GM18520 (cell line): ENCODE measurements at regions not wholly inside any gene's neighbourhood (a gene's known extent, or its start where the extent isn't known, plus 50 kb on each side); places are given as distances from the start of the nearest gene placed in this dataset.
"Not testable (repeated sequence)": the region's sequence is repeated elsewhere in the genome, so short reads cannot be mapped to it uniquely, and the experiment has no call there.

ENCODE experiments used
- ATAC-seq: cut with Tn5 transposase; IDR thresholded peaks from one replicate; pipeline ENCODE4 v1.9.1; 2021; ENCODE audit not compliant: unreplicated experiment

DNA sequence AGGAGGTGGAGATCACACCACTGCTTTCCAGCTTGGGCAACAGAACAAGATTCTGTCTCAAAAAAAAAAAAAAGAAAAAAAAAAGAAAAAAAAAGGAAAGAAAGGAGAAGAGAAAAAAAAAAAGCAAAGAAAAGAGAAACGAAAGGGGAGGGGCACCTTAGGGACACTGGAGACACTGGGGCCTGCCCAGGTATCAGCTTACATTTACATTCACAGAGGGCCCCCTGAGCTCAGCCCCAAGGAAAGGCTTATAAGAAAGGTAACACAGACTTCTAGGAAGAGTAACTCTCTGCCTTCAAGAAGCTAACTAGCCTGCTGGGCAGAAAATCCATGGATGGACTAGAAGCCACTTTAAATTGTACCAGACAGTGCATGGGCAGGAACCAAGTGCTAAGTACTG is 108.8 kb downstream of the NPY start:
- no peak for ATAC-seq

GRCh38 chr7:24395512-24395911 is 111.5 kb downstream of the NPY start:
- ATAC-seq: no peak

DNA sequence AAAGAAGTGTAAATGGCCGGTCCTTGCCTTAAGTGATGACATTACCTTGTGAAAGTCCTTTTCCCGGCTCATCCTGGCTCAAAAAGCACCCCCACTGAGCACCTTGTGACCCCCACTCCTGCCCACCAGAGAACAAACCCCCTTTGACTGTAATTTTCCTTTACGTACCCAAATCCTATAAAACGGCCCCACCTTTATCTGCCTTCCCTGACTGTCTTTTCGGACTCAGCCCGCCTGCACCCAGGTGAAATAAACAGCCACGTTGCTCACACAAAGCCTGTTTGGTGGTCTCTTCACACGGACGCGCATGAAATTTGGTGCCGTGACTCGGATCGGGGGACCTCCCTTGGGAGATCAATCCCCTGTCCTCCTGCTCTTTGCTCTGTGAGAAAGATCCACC is 112.4 kb downstream of the NPY start:
- not testable (repeated sequence) for ATAC-seq

- no peak for ATAC-seq
These were observed 117.9 kb downstream of the NPY start for GRCh38 chr7:24401628-24402593.

GRCh38 chr7:24402655-24403054 is 118.7 kb downstream of the NPY start:
- ATAC-seq: no peak

GRCh38 chr7:24403557-24403956 is 119.6 kb downstream of the NPY start:
- ATAC-seq: no peak

DNA sequence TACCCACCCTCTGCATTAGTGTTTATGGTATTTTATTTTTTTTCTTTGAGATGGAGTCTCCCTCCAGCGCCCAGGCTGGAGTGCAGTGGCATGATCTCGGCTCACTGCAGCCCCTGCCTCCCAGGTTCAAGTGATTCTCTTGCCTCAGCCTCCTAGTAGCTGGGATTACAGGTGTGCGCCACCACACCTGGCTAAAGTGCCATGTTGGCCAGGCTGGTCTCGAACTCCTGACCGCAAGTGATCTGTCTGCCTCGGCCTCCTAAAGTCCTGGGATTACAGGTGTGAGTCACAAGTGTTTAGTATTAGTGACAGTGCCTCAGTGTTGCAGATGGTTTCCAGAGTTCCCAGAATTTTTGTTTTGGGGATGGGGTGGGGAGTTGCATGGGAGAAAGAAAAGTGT is 120.3 kb downstream of the NPY start:
- no peak for ATAC-seq

GRCh38 chr7:24405002-24405401 is 121.0 kb downstream of the NPY start:
- no peak for ATAC-seq

GRCh38 chr7:24406053-24406788 is 122.2 kb downstream of the NPY start:
- ATAC-seq: peak; percentile 60

GRCh38 chr7:24406789-24407299 is 122.9 kb downstream of the NPY start:
- ATAC-seq: no peak

- no peak for ATAC-seq
These were observed 124.0 kb downstream of the NPY start for GRCh38 chr7:24407965-24408364.

- ATAC-seq: no peak
These were observed 124.9 kb downstream of the NPY start for GRCh38 chr7:24408798-24409430.

- no peak for ATAC-seq
These were observed 125.5 kb downstream of the NPY start for GRCh38 chr7:24409431-24410024.

DNA sequence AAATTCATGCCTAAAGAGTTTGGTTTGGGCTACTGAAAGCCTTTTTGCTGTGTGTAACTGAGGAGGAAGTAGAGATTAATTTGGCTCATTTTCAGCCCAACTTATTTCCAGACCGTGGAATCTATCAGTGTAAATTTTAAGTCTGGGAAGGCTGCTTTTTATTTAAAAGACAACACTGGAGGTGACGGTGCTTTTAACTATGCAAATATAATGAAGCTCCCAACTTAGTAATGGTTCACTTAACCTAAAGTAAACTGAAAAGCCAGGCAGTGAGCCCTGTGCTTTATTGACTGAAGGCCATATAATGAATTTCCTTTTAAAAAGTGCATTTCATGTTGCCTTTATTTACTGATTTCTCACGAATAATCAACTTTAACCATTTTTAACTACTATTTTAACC is 127.2 kb downstream of the NPY start:
- no peak for ATAC-seq

GRCh38 chr7:24417526-24418120 is 133.6 kb downstream of the NPY start:
- ATAC-seq: no peak

DNA sequence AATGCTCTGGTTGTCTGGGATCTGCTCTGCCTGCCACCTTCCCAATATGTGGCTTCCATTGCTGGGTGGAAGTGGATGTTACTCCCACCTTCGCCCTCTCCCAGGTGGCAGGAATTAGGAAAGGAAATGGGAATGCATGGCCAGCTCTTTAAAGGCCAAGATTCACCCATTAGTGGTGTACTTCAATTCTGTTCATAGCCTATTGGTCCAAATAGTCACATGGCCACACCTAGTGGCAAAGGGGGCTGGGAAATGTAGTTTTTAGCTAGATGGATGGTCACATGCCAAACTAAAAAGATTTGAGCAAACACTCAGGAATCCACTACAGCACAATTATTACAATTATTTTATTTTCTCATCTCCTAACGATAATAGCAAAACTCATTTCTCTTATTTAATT is 135.1 kb downstream of the NPY start:
- no peak for ATAC-seq

- ATAC-seq: no peak
These were observed 135.5 kb downstream of the NPY start for GRCh38 chr7:24419511-24419910.

DNA sequence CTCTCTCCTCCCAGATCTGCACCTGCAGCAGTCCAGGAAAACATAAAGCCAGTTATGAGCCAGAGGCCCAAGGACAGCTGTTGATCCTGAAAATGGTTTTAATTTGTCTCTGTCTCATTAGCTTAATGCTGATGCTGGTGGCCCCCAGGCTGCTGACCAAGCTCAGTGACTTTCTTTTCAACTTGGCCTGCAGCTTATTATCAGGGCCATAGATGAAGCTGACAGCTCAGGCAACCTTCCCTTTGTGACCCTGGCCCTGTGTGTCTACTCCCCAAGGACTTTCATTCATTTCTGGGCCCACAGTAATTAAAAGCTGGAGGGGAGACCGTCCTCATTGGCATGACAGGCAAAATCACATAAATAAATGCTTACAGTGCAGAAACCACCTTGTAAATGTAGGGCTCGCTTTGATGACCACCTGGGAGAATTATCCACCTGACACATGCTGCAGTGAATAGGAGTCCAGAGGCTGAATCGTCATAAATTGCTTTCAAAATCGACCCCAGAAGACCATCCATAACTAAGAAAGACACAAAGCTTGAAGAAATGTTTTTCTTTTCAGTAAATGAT is 138.5 kb downstream of the NPY start:
- no peak for ATAC-seq

- no peak for ATAC-seq
These were observed 141.7 kb downstream of the NPY start for GRCh38 chr7:24425664-24426063.

GRCh38 chr7:24427048-24427447 is 143.1 kb downstream of the NPY start:
- no peak for ATAC-seq
